ENCODE measurements at regions not wholly inside any gene's neighbourhood (a gene's known extent, or its start where the extent isn't known, plus 50 kb on each side); places are given as distances from the start of the nearest gene placed in this dataset.
A peak's percentile ranks its signal among the peaks of the same experiment; 100 is the strongest.

DNA sequence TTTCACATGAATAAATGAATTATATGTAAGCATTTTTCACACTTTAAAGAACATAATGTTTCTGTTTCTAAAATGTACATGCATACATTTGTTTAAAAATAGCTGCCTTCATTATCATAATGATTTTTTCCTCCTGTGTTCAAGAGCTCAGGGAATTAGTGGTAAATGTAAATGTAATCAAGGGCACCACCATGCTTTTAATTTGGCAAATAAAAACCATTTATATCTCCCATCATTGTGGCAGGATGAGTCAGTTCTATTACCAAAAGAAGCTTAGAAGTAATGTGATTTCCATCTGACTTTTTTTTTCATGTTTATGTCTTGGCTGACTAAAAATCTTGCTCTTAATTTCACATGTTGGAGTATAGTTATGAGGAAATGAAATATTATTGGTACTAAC is 176.1 kb downstream of the GXYLT1 start (continued):
- TF ChIP-seq, protein P1, sequence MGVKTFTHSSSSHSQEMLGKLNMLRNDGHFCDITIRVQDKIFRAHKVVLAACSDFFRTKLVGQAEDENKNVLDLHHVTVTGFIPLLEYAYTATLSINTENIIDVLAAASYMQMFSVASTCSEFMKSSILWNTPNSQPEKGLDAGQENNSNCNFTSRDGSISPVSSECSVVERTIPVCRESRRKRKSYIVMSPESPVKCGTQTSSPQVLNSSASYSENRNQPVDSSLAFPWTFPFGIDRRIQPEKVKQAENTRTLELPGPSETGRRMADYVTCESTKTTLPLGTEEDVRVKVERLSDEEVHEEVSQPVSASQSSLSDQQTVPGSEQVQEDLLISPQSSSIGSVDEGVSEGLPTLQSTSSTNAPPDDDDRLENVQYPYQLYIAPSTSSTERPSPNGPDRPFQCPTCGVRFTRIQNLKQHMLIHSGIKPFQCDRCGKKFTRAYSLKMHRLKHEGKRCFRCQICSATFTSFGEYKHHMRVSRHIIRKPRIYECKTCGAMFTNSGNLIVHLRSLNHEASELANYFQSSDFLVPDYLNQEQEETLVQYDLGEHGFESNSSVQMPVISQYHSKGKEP (tag by site-specific recombination; IDR thresholded peaks at IDR 0.05): no peak
- no peak for TF ChIP-seq ZNF274 (IDR thresholded peaks at IDR 0.05; ENCODE audit: low read length)
- no peak for TF ChIP-seq ZNF274 (tag by site-specific recombination; IDR thresholded peaks at IDR 0.05; ENCODE audit: borderline replicate concordance)
- TF ChIP-seq, protein P2, sequence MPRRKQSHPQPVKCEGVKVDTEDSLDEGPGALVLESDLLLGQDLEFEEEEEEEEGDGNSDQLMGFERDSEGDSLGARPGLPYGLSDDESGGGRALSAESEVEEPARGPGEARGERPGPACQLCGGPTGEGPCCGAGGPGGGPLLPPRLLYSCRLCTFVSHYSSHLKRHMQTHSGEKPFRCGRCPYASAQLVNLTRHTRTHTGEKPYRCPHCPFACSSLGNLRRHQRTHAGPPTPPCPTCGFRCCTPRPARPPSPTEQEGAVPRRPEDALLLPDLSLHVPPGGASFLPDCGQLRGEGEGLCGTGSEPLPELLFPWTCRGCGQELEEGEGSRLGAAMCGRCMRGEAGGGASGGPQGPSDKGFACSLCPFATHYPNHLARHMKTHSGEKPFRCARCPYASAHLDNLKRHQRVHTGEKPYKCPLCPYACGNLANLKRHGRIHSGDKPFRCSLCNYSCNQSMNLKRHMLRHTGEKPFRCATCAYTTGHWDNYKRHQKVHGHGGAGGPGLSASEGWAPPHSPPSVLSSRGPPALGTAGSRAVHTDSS (tag by site-specific recombination; IDR thresholded peaks at IDR 0.05): no peak
- no peak for TF ChIP-seq ZNF398 (tag by site-specific recombination; IDR thresholded peaks at IDR 0.05)
- no peak for TF ChIP-seq KLF9 (tag by site-specific recombination; IDR thresholded peaks at IDR 0.05; ENCODE audit: low read depth)
- no peak for TF ChIP-seq KLF16 (tag by site-specific recombination; IDR thresholded peaks at IDR 0.05)
- no peak for TF ChIP-seq ZNF785 (tag by site-specific recombination; IDR thresholded peaks at IDR 0.05)
- no peak for TF ChIP-seq ZNF580 (tag by site-specific recombination; IDR thresholded peaks at IDR 0.05)

DNA sequence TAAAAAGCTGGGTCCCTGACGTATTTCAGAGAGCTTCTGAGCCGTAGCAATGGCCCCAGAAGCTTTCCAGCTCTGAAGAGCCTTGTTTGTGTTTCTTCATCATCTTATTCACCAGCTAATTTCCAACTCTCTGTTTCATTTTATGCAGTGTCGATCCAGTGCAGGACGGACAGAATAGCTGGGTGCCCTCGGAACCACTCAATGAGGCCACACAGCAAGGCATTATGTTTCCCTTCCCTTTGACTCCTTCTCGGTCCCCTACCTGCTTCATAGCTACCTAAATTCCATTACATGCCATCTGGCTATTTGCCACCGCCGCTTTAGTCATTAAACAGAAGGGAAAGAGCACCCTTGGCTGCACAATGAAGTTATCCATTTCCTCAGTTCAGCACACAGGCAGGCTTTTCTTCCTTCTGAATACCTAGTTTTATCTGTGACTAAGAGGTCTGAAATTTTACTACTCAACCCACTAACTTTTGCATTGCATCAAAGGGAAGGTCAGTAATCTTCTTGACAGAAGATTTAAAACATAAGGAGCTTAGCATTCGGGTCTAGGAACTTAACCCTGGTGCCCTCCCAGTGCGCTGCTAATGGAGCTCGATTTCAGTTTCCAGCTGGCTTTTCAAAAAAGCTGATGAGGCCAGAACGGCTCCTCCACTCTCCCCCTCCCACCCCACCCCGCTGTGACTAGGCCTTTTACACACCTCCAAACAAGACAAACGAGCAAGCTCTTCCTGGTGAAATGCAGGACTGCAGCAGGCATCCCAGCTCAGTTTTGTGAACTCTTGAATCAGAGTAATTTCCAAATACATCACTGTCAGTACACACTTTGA is 176.8 kb downstream of the GXYLT1 start:
- no peak overlapping the region for H3K27ac ChIP-seq (ENCODE audit: extremely low read depth, low read depth, low read length)
- POLR2A ChIA-PET: no interaction called here
- H3K4me1 ChIP-seq (ENCODE audit: control insufficient read depth, insufficient read depth, low read length): no peaks in the 10 kb centered on the region
- no peak overlapping the region for H3K4me3 ChIP-seq (ENCODE audit: low read depth, low read length)
- no peaks in the 10 kb centered on the region for H3K9me3 ChIP-seq (ENCODE audit: control insufficient read depth, insufficient read depth, low read depth, low read length)
- H3K36me3 ChIP-seq (ENCODE audit: control insufficient read depth in 2 of 2, insufficient read depth in 1 of 2, low read length in 2 of 2): no peaks in the 10 kb centered on the region
- CTCF ChIA-PET: interaction anchor here (0.6 to 1.8 kb wide), 3 partner anchors 20 to 262 kb away, joined by 3 to 7 read pairs (median 5); no protein-coding TSS in a partner anchor
- TF ChIP-seq RBAK (tag by site-specific recombination; IDR thresholded peaks at IDR 0.05) (no peak), ZNF544 (tag by site-specific recombination; IDR thresholded peaks at IDR 0.05) (no peak), ZNF510 (tag by site-specific recombination; IDR thresholded peaks at IDR 0.05; ENCODE audit: insufficient replicate concordance) (no peak), SP3 (tag by site-specific recombination; IDR thresholded peaks at IDR 0.05) (no peak), ZNF24 (tag by site-specific recombination; IDR thresholded peaks at IDR 0.05) (no peak), ZBTB21 (tag by site-specific recombination; IDR thresholded peaks at IDR 0.05) (no peak), TRIM28 (IDR thresholded peaks at IDR 0.05; ENCODE audit: borderline replicate concordance, low read length) (no peak)
- TF ChIP-seq, protein P1 (tag by site-specific recombination; IDR thresholded peaks at IDR 0.05): 0 out of 2 replicates have a peak, but pooled peaks have one; percentile 3
- TF ChIP-seq, protein P3, sequence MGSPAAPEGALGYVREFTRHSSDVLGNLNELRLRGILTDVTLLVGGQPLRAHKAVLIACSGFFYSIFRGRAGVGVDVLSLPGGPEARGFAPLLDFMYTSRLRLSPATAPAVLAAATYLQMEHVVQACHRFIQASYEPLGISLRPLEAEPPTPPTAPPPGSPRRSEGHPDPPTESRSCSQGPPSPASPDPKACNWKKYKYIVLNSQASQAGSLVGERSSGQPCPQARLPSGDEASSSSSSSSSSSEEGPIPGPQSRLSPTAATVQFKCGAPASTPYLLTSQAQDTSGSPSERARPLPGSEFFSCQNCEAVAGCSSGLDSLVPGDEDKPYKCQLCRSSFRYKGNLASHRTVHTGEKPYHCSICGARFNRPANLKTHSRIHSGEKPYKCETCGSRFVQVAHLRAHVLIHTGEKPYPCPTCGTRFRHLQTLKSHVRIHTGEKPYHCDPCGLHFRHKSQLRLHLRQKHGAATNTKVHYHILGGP (tag by site-specific recombination; IDR thresholded peaks at IDR 0.05): no peak

Measured in HEK293 (cell line).